B cell (primary cell): ENCODE measurements at regions not wholly inside any gene's neighbourhood (a gene's known extent, or its start where the extent isn't known, plus 50 kb on each side); places are given as distances from the start of the nearest gene placed in this dataset.

Experiments used
- ATAC-seq: fragments of 200-7000 bp; cut with Tn5 transposase; one replicate; pipeline ENCODE4 v1.10.0; 2021; ENCODE audit warnings: low read depth, mild to moderate bottlenecking, moderate number of reproducible peaks, moderate library complexity
- CTCF ChIA-PET: fragments of 350-600 bp; sonication (Branson Sonifier 250); formaldehyde crosslinking; loops from one replicate; lab custom pipeline; 2021; ENCODE audit warnings: antibody characterized with exemption, inconsistent platforms; lab: Charles Lee
- POLR2A ChIA-PET: fragments of 350-600 bp; sonication (Branson Sonifier 250); formaldehyde crosslinking; loops from one replicate; lab custom pipeline; 2021; ENCODE audit warnings: antibody characterized with exemption; lab: Charles Lee
- DNase-seq: peaks from one replicate; pipeline ENCODE4 v3.0.0; 2013
- H2AFZ ChIP-seq: 2 replicates; pipeline ENCODE4 v1.6.1; 2012; ENCODE audit warnings: mild to moderate bottlenecking, low read depth, low read length; ENCODE audit not compliant: insufficient read depth, poor library complexity, severe bottlenecking
- H3K27ac ChIP-seq, 2 donors: 1 replicate in 1 of 2; 2 replicates in 1 of 2; pipeline ENCODE4 v1.5.1; 2012 to 2013; ENCODE audit warnings: low read length in 2 of 2, mild to moderate bottlenecking in 2 of 2, moderate library complexity in 1 of 2
- H3K27me3 ChIP-seq, 4 experiments: fragments of 200-600 bp in 1 of 4; sonication (generic) in 1 of 4; replicated peaks in 1 of 4; 1 replicate in 2 of 4; 2 replicates in 2 of 4; pipeline versions ENCODE4 v1.6.1 to v1.7.0; 2013 to 2016; ENCODE audit warnings: low read length in 3 of 4, mild to moderate bottlenecking in 2 of 4, mixed read lengths in 1 of 4, moderate library complexity in 1 of 4; ENCODE audit not compliant: insufficient read depth in 4 of 4, control insufficient read depth in 3 of 4; ENCODE audit errors: control extremely low read depth in 1 of 4
- H3K36me3 ChIP-seq, 2 experiments: replicated peaks in 1 of 2; 1 replicate in 1 of 2; 2 replicates in 1 of 2; pipeline versions ENCODE4 v1.6.1 to v1.7.1; 2013; ENCODE audit warnings: low read length in 1 of 2; ENCODE audit not compliant: insufficient read depth in 2 of 2, control insufficient read depth in 1 of 2; ENCODE audit errors: control extremely low read depth in 1 of 2, extremely low read depth in 1 of 2
- H3K4me1 ChIP-seq, 2 donors: fragments of 200-600 bp in 1 of 2; sonication (generic) in 1 of 2; 1 replicate in 1 of 2; 2 replicates in 1 of 2; pipeline versions ENCODE4 v1.5.1 to v1.6.1; 2013 to 2017; ENCODE audit warnings: low read length in 2 of 2; ENCODE audit not compliant: control insufficient read depth in 2 of 2, insufficient read depth in 2 of 2
- H3K4me2 ChIP-seq: replicated peaks from 2 replicates; pipeline ENCODE3; 2012; ENCODE audit warnings: mild to moderate bottlenecking, low read depth, low read length; ENCODE audit not compliant: poor library complexity, severe bottlenecking
- H3K4me3 ChIP-seq, 5 experiments: fragments of 200-600 bp in 1 of 5; sonication (generic) in 1 of 5; 1 replicate in 3 of 5; 2 replicates in 2 of 5; pipeline versions ENCODE4 v1.5.1 to v1.7.0; 2011 to 2016; ENCODE audit warnings: low read length in 4 of 5, mild to moderate bottlenecking in 4 of 5, low read depth in 2 of 5, control low read depth in 1 of 5, moderate library complexity in 1 of 5; ENCODE audit not compliant: insufficient read depth in 1 of 5; ENCODE audit errors: control extremely low read depth in 1 of 5, extremely low read depth in 1 of 5
- H3K79me2 ChIP-seq: fragments of 200-600 bp; sonication (generic); one replicate; pipeline ENCODE4 v1.6.0; 2016; ENCODE audit warnings: low read length; ENCODE audit not compliant: control insufficient read depth, insufficient read depth
- H3K9ac ChIP-seq: fragments of 200-600 bp; sonication (generic); 2 replicates; pipeline ENCODE4 v1.6.1; 2017; ENCODE audit warnings: mild to moderate bottlenecking, low read length, moderate library complexity
- H3K9me3 ChIP-seq, 3 donors: one replicate each; pipeline versions ENCODE4 v1.6.1 to v1.7.1; 2013; ENCODE audit warnings: low read length in 2 of 3; ENCODE audit not compliant: control insufficient read depth in 2 of 3, insufficient read depth in 1 of 3; ENCODE audit errors: control extremely low read depth in 1 of 3
- H4K20me1 ChIP-seq: 2 replicates; pipeline ENCODE4 v1.6.0; 2012; ENCODE audit warnings: mild to moderate bottlenecking, low read length; ENCODE audit not compliant: insufficient read depth, control insufficient read depth, poor library complexity, severe bottlenecking
- H3K27ac Mint-ChIP-seq: one replicate; pipeline ENCODE4 v1.8.0; 2021; ENCODE audit warnings: mixed read lengths
- H3K27me3 Mint-ChIP-seq: one replicate; pipeline ENCODE4 v1.8.0; 2021; ENCODE audit warnings: mixed read lengths
- H3K4me1 Mint-ChIP-seq: one replicate; pipeline ENCODE4 v1.8.0; 2021; ENCODE audit warnings: mixed read lengths
- H3K4me3 Mint-ChIP-seq: one replicate; pipeline ENCODE4 v1.8.0; 2021; ENCODE audit warnings: mixed read lengths
- H3K9me3 Mint-ChIP-seq: one replicate; pipeline ENCODE4 v1.8.0; 2022; ENCODE audit warnings: mixed read lengths; ENCODE audit not compliant: insufficient read depth
- CTCF ChIP-seq: fragments of 200-600 bp; IDR thresholded peaks from one replicate; pipeline ENCODE4 v1.8.0; 2022; ENCODE audit warnings: antibody characterized with exemption, mild to moderate bottlenecking
- EZH2 ChIP-seq: IDR thresholded peaks from 2 replicates; pipeline ENCODE4 v1.6.1; 2012; ENCODE audit warnings: borderline replicate concordance, low read depth, mild to moderate bottlenecking, moderate library complexity, low read length; ENCODE audit not compliant: insufficient read depth, poor library complexity, severe bottlenecking
- WGBS: methylation state at CpG from one replicate; pipeline ENCODE4 v1.1.5; 2013; ENCODE audit warnings: missing lambda C conversion rate; ENCODE audit not compliant: insufficient coverage; 5-methylcytosine and 5-hydroxymethylcytosine counted together
- intact Hi-C: fragments of 100-400 bp; cut with micrococcal nuclease; formaldehyde crosslinking; loops from one replicate; pipeline ENCODE4 v1.10.0; 2022

GRCh38 chr5:158294701-158295100 is 435.8 kb upstream of the CLINT1 start:
- no peak overlapping the region for H3K27ac Mint-ChIP-seq

GRCh38 chr5:158292981-158293380 is 434.0 kb upstream of the CLINT1 start:
- Histone ChIP-seq H3K9ac (no peak overlapping the region), H3K4me3 (no peak overlapping the region), H2AFZ (no peak overlapping the region), H3K9me3 (peaks cover 2 to 8% (median 4%) of the 10 kb centered on the region in 3 donors), H3K27ac (no peak overlapping the region), H3K79me2 (no peaks in the 10 kb centered on the region), H3K36me3 (no peaks in the 10 kb centered on the region), H4K20me1 (no peaks in the 10 kb centered on the region), H3K4me1 (no peaks in the 10 kb centered on the region), H3K27me3 (no peaks in the 10 kb centered on the region), H3K4me2 (no peak overlapping the region)
- intact Hi-C loops = no loop called here
- POLR2A ChIA-PET = no interaction called here
- no CpG with 5 or more reads among the region's 1 CpG for WGBS
- CTCF ChIA-PET = no interaction called here
- Mint-ChIP-seq H3K4me1 (no peaks in the 10 kb centered on the region), H3K27me3 (no peaks in the 10 kb centered on the region), H3K9me3 (peaks cover 3% of the 10 kb centered on the region), H3K27ac (no peak overlapping the region), H3K4me3 (no peak overlapping the region)
- no peak for ATAC-seq
- TF ChIP-seq EZH2 (no peak), CTCF (no peak)
- no peak for DNase-seq

More at GRCh38 chr5:158294701-158295100, 435.8 kb upstream of the CLINT1 start:
- WGBS = 69% methylated on average over 2 of the region's 6 CpGs
- Histone ChIP-seq H3K4me2 (no peak overlapping the region), H4K20me1 (no peaks in the 10 kb centered on the region), H3K4me1 (no peaks in the 10 kb centered on the region), H3K27ac (no peak overlapping the region), H3K4me3 (no peak overlapping the region), H2AFZ (no peak overlapping the region), H3K9me3 (peaks cover 2 to 8% (median 4%) of the 10 kb centered on the region in 3 donors), H3K27me3 (no peaks in the 10 kb centered on the region), H3K36me3 (no peaks in the 10 kb centered on the region), H3K9ac (no peak overlapping the region), H3K79me2 (no peaks in the 10 kb centered on the region)
- CTCF ChIA-PET = no interaction called here
- Mint-ChIP-seq H3K4me3 (no peak overlapping the region), H3K4me1 (no peaks in the 10 kb centered on the region), H3K27me3 (no peaks in the 10 kb centered on the region), H3K9me3 (peaks cover 3% of the 10 kb centered on the region)
- TF ChIP-seq CTCF (no peak), EZH2 (no peak)
- ATAC-seq (no peak), DNase-seq (no peak)
- POLR2A ChIA-PET = no interaction called here
- intact Hi-C loops = no loop called here
